PC-3 (cell line): ENCODE measurements at regions not wholly inside any gene's neighbourhood (a gene's known extent, or its start where the extent isn't known, plus 50 kb on each side); places are given as distances from the start of the nearest gene placed in this dataset.

Source experiments
- CTCF ChIP-seq: fragments of 300-600 bp; sonication (generic); conservative IDR thresholded peaks from 2 replicates; pipeline ENCODE4 v1.5.1; 2017; ENCODE audit warnings: antibody characterized with exemption, low read depth, mild to moderate bottlenecking, low read length
- EZH2 ChIP-seq: fragments of 300-600 bp; sonication (generic); IDR thresholded peaks from one replicate; pipeline ENCODE4 v1.6.1; 2017; ENCODE audit warnings: antibody characterized with exemption, mild to moderate bottlenecking, low read length; ENCODE audit not compliant: unreplicated experiment
- EZH2phosphoT487 ChIP-seq: fragments of 300-600 bp; sonication (generic); IDR thresholded peaks from 2 replicates; pipeline ENCODE4 v1.6.1; 2018; ENCODE audit warnings: mild to moderate bottlenecking, antibody characterized with exemption, low read length, borderline replicate concordance

DNA sequence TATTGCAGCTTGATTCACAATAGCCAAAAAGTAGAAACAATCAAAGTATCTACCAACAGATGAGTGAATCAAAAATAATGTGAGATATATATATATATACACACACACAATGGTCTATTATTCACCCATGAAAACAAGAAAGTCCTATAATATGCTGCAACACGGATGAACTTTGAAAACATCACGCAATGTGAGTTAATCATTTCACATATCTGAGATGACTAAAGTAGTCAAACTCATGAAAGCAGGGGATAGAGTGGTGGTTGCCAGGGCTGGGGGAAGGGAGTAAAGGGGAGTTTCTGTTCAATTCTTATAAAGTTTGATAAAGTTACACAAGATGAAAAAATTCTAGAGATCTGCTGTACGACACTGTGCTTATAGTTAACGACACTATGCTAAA, 1234.8 kb downstream of the MRPL39 start:
- TF ChIP-seq CTCF (no peak), EZH2phosphoT487 (no peak), EZH2 (no peak)
